ENCODE measurements at regions not wholly inside any gene's neighbourhood (a gene's known extent, or its start where the extent isn't known, plus 50 kb on each side); places are given as distances from the start of the nearest gene placed in this dataset.

- TF ChIP-seq CTCF (IDR thresholded peaks at IDR 0.05) (no peak), POLR2AphosphoS5 (IDR thresholded peaks at IDR 0.05; ENCODE audit: low read depth, low read length) (no peak), TCF7L2 (IDR thresholded peaks at IDR 0.05; ENCODE audit: low read depth, low read length) (no peak), REST (IDR thresholded peaks at IDR 0.05; ENCODE audit: insufficient read depth in 1 of 2, low read depth in 2 of 2, low read length in 1 of 2) (no peak)
Observed at GRCh38 chr4:169931964-169932363, 94.2 kb downstream of the MFAP3L start.

All from Panc1 (cell line).